Nucleus accumbens (tissue), 56 donors: ENCODE measurements at regions not wholly inside any gene's neighbourhood (a gene's known extent, or its start where the extent isn't known, plus 50 kb on each side); places are given as distances from the start of the nearest gene placed in this dataset.
"Not testable (repeated sequence)": the region's sequence is repeated elsewhere in the genome, so short reads cannot be mapped to it uniquely, and the experiment has no call there.

ENCODE experiments used
- DNase-seq, 56 donors: peaks; one replicate each; lab custom pipeline; 2025; lab: John Stamatoyannopoulos, UW

DNA sequence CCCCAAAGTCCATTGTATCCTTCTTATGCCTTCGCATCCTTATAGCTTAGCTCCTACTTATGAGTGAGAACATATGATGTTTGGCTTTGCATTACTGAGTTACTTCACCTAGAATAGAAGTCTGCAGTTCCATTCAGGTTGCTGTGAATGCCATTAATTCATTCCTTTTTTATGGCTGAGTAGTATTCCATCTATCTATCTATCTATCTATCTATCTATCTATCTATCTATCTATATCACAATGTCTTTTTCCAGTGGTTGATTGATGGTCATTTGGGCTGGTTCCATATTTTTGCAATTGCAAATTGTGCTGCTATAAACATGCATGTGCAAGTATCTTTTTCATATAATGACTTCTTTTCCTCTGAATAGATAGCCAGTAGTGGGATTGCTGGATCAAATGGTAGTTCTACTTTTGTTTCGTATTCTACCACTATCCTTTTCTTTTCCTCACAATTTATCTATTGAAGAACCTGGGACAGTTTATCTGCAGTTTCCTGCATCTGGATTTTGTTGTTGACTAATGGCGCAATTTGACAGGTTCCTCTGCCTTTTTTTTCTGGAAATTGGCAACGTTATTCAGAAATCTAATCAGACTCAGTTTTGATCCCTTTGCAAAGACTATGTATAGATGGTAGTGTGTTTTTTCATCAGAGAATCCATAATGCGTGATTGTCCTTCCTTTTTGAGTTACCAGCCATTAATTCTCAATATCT lies 287.2 kb downstream of the ARL4A start:
- DNase-seq = no peak

DNA sequence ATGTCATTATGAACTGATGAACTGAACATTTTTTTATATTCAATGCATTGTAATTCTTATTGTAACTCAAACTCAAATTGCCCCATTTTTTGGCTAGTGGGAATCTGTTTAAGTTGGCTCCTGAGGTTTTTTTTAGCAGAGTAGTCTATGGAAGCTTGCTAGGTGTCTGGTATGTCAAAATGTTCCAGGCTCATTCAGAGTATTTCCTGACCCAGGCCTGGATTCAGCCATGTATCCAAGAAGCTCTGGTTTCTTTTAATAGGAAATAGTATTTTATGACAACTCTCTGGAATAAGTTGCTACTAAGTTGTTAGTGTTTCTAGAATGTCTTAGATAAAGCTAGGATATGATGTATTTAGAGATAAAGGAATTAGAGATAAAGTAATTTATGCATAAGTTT lies 288.0 kb downstream of the ARL4A start:
- DNase-seq = no peak

DNA sequence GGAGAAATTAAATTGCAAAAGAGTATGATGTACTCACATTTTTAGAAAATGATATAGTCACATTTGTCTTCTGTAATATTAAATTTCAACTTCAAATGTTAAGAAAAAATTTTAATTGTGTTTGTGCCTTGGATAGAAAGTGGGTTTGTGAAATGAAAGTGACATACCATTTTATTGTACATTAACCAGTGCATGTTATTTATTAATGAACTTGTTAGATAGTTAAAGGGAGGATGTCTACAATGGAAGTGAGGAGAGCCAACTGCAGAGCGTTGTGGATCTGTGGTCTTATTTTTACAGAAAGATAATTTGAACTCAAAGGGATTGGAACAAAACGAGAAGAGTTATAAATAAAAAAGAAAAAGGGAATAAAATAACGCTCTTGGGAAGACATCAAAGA lies 291.7 kb downstream of the ARL4A start:
- DNase-seq = no peak

DNA sequence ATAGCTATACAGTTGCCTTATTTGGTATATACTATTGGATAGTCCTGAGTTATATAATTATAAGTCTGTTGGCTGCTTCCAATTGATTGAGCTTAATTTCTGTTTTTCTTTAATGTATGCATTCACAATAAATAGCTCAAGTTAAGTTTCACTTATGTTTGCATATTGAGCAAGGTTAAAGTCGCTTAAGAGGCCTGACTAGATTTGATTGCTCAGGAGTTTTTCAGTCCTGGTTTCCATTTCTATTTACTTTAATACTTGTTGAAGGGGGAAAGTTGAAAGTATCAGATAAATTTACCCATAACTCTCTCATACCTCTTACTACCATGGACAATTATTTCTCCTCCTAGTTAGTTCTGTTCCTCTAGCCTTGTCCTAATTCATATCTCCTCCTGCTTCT lies 294.7 kb downstream of the ARL4A start:
- no peak for DNase-seq

DNA sequence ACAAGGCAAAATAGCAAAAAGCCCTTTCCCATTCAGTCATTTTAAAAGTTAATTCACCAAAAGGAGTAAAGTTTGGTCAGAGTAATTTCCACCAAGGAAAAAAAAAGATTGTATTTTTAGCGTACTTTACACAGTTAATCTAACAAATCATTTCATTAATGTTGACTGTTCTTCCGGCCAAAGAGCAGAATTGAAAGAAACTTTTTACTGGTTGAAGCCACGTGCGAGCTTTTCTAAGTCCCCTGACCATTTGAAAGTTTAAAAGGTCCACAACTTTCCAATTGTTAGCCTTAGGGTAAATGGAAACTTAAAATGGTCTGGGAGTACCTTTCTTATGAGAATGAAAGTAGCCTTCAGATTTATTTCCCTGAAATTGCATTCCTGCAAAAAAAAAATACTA lies 296.7 kb downstream of the ARL4A start:
- DNase-seq = no peak

DNA sequence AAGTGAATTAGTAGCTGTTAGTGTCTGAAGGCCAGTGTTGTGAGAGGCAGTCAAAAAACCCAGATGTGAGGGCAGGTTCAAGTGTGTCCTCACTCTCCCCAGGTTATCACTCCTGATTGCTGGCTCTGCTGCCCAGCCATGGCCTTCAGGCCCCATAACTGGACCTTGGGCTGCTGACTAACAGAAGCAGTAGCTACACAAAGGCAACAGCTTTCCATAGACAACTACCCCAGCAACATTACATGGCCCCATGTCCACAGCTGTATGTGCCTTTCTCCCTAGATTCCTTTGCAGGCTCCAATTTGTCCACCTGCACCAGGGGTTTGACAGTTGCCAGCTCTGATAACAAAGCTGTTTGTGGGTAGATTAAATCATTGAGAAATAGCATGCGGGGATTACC lies 297.8 kb downstream of the ARL4A start:
- no peak for DNase-seq

DNA sequence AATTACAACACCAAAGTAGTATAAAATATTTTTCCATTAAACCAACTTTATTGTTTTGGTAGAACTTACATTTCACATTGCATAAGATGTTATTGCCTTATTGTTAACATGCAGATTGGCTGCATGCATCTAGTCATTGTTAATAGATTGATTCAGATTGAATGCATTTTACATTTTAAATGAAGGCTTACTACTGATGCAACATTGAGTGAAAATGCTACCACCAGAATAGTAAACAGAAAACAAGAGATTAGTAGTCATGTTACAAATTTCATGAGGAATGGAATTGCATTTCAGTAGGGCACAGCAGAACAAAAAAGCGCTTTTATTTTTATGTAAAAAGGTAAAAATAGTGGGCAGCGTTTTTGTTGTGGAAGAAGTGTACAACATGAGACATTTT lies 298.3 kb downstream of the ARL4A start:
- no peak for DNase-seq

DNA sequence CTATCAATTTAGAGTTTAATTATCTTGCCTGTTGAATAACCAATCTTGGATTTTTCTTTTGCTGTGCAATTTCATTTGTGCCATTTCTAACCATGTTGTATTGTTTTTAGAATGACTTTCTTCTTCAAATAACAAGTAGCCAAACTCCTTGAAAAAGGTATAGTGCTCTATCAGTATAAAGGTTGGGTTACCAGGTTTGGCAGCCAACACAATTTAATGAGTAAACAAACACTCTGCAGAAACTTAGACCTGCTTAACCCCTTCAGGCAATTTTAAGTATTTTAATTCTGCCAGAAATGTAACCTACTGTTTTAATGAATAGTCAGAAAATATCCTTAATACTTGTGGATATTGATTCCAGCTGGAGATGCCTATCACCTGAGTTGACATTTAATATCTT lies 299.8 kb downstream of the ARL4A start:
- no peak for DNase-seq

DNA sequence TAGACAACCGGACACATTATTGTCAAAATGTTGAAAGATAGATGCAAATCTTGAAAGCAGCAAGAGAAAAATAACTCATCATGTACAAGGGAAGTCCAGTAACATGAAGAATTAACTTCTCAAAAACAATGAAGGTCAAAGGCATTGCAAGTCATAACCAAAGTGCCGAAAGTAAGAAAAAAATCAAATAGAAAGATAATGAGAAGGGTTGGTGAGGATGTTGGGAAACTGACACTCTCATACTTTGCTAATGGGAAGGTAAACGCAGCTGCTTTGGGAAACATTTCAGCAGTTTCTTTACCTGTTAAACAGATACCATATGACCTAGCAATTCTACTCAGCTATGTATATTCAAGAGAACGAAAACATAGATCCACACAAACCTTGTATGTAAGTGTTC lies 303.0 kb downstream of the ARL4A start:
- no peak for DNase-seq

DNA sequence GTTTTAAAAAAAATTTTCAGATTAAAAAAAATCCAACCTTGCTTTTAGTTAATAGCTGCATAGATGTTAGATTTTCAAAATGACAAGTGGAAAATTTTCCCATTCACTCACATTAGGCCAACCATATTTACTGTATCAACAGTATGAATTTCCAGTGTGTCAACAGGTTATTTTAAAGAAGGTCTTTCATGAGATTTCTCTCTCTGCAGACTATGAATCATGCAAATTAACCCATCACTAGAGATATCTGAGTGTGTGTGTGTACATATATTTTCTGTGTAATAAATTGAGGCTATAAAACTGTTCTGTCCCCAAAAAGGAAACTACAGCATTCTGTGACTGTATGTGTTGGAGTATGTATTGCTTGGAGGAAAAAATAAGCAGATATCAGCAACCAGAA lies 305.6 kb downstream of the ARL4A start:
- no peak for DNase-seq

DNA sequence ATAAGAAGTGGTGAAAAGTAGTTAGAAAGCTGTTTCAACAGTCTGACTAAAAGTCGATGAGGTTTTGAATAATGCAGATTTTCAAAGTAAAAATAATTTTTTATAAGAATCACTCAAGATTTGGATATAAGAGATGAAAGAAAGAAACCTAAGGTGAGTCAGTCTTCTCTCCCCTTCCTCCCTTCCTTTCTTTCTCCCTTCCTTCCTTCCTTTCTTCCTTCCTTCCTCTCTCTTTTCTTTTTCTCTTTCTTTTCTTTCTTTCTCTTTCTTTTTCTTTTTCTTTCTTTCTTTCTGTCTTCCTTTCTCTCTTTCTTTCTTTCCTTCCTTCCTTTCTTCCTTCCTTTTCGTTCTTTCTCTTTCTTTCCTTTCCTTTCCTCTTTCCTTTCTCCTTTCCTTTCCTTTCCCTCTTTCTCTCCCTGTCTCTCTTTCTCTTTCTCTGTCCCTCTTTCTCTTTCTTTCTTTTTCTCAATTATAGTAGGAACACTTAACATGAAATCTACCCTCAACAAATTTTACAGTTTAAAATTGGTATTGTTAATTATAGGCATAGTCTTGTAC lies 308.6 kb downstream of the ARL4A start:
- DNase-seq = no peak

DNA sequence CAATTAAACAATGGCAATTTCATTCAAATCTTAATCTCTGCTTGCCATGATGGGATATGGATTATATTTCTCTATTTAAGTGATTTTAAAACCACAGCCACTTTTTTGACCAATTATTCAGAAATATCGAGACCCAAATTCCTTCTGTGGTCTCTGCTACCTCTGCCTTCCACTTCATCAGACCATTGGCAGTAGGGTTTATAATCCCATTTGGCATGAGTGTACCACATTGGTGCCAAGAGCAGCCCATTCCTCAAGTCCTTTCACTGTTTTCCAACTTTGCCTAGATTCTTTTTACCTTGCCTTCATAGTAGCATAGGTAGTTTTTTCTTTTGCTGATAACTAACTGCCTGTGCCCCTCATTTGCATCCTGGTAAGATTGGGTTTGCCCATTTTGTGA lies 319.9 kb downstream of the ARL4A start:
- no peak for DNase-seq

DNA sequence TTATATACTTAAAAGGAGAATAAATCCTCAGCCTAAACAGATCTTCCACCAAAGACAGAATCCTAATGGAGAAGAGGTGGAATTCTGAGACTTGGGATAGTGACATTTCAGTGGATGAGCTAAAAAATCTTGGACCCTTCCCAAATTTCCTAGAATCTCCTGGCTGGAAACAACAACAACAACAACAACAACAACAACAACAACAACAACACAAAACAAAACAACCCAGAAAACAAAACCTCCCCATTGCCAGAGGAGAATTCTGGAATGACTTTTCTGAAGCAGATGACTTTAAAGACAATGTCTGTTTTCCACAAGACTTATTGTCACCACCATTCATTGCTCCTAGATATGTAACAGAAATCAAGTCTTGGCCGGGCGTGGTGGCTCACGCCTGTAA lies 322.1 kb downstream of the ARL4A start:
- DNase-seq = no peak

DNA sequence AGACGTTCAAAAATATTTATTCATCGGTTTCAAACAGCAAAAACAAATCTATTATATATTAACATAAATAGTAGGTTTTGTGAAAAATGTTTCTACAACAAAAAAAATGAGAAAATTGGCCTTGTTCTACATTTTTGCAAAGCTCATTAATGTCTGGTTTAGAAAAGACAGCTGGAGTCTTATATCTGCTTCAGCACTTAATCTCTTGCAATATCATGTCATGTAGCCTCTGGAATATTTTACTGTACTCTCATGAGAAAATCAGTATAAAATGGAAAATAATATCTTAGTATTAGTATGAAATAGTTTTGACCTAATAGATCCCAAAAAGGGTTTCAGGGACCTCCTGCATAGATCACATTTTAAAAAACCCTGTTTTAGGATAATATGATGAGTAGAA lies 326.6 kb downstream of the ARL4A start:
- no peak for DNase-seq

DNA sequence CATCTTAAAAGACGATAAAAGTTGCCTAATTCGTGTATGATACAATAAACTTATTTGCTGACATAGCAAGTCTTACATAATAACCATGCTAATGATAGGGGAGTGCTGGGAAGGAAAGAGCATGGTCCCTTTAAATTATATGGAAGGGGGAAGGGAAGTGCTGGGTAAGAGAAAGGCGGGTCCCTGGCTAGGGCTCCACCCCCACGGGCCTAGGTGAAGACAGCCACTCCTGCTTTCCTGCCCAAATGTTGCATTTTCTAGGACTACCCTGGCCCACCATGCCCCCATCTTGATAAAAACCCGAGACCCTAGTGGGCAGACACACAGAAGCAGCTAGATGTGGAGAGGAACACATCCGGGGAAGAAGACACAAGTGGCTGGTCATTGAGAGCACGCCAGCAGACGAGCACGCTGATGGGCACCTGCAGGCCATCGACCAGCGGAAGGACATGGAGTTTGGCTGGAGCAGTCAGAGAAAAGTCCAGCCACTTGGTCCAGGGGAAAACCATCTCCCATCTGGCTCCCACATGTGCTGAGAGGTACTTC lies 328.7 kb downstream of the ARL4A start:
- DNase-seq = no peak

DNA sequence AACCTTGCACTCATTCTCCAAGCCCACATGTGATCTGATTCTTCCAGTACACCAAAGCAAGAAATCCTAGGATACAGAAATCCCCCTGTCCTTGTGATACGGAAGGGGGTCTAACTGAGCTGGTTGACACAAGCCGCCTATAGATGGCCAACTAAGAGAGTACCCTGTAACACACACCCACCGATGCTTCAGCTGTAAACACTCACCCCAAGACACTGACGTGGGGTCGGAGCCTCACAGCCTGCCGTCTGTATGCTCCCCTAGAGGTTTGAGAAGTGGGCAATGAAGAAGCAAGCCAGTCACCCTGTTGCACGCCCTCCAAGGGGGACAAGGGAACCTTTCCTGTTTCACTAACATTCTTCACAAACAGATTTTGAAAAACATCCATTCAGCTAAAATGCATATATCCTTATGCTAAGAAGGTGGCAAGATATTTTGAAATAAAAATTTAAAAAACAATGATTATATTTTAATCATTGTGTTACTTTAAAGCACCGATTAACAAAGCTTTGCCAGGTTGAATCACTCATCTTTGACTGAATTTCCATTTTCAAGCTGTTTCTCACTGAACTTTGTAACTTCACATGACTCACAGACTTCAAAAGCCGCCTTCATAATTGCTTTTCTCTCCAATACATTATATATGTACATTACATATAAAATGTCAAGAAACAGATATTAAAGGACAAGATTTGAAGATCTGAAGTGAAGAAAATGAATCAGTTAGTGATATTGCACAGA lies 329.3 kb downstream of the ARL4A start:
- no peak for DNase-seq

DNA sequence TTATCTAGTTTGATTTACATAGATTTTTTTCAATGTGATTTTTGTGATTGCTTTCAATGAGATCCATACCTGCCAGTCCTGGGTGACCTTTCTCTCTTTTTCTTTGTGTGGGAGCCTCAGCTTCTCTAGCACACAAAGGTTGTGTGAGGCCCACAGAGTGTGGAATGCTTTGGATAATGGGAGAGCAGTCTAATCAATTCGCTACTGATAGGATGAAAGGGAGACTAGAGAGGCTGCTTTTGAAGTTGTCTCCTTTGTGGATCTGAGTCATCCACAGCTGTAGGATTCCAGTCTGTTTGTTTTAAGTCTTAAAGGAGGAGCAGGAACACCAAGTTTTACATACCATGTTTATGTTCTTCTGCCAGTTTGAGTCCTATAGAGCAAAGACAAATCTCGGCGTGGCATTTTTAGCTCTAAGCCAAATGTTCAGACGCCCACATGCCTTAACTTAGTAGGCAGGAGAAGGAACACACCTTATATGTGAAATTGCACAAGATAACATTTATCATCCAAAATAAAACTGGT lies 330.0 kb downstream of the ARL4A start:
- peak in 6 of 56 donors; percentile 2 to 38 (median 12) for DNase-seq

DNA sequence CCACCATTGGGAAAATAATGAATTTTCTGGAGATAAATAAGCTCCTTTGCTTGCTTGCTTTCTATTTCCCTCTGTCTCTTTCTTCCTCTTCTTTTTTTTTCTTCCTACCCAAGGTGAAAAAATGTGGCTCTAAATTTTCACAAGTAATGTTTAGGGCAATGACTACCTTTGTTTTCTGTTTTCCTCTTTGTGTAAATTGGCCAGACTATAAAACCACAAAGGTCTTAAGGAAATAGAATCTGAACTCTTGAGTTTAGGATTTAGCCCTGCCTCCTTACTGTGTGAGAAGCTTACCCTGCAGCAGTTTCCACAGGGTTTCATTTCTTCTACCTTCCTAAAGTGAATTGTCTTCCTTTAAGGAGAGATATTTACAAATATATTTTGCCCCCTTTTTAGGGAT lies 330.4 kb downstream of the ARL4A start:
- DNase-seq = no peak

DNA sequence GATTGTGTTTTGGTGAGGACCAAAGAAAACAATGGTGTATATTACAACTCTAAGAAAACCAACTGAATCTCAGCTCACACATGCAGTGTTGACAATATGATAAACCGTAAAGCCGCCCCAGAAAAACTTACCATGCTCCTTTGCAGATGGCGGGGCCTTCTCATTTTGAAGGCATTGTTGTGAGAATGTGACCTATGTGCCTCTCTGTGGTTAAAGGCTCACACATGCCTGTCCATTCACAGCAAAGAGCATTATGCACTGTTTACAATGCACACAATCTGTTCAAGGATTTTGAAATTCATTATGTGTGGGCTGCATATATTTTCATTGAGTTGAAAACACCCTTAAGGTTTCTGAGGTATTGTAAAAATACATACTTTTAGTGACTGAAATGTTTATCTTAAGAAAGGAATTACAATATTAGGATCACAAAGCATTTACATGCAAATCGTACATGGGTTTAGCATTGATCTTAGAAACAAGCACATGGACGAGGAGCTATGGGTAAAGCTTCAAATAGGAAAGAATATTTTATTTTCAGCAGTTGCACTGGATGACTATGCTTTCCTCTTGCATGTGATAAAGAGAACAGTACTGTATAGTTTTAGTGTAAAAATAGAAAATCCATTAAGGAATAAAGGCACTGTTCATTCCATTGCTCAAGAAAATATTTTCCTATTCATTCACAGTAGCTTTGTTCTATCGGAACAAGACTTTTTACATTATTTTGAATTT lies 334.3 kb downstream of the ARL4A start:
- no peak for DNase-seq

DNA sequence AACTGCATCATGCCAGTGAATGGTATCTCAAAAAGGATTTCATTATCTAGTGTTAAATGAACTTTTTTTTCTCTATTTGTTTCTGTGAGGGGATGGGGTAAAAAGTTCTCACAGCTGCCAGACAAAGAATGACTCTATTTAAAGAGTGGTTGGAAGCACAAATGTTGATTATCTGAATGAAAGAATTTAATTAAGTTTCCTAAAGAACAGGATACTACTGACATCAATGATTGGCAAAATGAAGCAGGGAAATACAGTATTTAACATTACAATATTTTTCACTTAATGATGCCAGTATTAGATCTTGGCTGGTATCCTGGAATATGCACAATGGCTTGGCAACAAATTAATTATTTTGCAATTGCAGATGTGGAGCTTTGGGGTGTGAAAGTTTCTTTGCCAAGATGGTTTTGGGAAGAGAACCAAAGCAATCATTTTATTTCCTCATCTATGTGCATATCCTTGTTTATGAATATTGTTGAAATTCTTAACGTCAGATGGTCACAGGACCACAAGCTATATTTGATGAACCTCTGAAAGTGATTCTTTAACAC lies 336.8 kb downstream of the ARL4A start:
- DNase-seq = no peak

DNA sequence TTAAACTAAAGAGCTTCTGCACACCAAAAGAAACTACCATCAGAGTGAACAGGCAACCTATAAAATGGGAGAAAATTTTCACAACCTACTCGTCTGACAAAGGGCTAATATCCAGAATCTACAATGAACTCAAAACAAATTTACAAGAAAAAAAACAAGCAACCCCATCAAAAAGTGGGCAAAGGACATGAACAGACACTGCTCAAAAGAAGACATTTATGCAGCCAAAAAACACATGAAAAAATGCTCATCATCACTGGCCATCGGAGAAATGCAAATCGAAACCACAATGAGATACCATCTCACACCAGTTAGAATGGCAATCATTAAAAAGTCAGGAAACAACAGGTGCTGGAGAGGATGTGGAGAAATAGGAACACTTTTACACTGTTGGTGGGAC lies 337.6 kb downstream of the ARL4A start:
- not testable (repeated sequence) for DNase-seq
